GM19238 (cell line): ENCODE measurements at regions not wholly inside any gene's neighbourhood (a gene's known extent, or its start where the extent isn't known, plus 50 kb on each side); places are given as distances from the start of the nearest gene placed in this dataset.

Experiments used
- DNase-seq: peaks from one replicate; pipeline ENCODE4 v3.0.0; 2011; ENCODE audit warnings: low spot score; ENCODE audit not compliant: insufficient read length

DNA sequence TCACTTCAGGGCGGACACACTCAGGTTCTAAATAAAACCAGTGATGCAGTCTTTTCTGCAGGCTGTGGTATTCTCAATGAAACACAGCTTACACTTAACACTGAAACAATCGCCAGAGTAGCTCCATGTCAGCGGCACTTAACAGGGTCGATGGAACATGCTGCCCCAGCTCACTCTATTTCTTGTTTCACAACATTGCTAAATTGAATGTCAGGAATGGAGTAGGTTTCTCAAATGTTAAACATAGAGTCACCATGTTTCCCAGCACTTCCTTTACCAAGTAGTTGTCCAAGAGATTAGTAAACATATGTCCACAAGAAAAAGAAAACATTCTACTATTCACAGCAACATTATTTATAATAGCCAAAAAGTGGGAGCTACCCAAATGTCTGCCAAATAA, 306.9 kb downstream of the SLITRK6 start:
- DNase-seq: no peak

DNA sequence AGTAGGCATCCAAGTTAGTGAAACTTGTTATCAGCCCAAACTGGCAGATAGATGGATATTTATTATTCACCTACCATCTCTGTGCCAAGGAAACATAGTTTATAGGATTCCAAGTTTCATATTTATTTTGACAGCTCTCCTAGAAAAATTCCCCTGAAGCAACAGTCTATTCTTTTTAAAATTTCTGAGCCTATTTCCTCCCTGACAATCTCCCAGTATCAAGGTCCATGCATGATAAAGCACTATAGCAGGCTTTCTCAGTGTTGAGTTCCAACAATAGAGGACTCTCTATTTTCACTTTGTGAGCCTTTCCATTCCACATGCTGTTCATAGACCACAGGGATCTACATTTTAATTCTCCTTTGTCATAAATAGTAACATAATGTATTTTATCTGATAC, 312.6 kb downstream of the SLITRK6 start:
- DNase-seq: no peak

DNA sequence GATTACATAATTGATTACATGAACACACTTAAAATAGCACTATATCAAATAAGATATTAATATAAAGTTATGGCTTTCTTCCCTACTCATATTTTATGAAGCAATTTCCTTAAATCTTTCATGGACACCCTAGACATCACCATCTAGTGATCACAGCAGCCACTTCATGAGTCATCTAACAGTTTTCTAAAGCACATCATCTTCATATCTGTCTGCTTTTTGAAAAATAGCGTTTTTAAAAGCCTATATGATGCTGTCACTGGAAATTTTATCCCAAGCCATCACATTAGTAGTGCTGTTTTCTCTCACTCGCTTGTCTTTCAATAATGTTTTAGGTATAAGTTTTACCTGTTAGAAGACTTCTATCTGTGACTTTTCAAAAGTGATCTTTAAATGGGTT, 326.1 kb downstream of the SLITRK6 start:
- DNase-seq: no peak

DNA sequence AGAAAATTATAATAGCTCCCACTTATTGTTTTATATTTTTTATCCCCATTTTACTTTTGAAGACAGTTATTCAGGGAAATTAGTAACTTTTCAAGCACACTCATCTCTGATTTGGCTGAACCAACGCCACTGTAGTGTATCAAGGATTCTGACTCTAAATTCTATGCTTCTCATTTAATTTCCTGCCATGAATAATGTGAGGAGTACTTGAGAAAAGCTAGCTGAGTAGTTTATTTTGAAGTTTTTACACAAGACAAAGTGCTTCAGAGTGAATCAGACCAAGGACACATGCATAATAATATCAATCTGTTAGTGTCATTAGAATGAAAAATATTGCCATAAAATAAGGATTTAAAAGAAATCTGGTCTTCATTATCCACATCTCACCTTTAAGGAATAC, 329.9 kb downstream of the SLITRK6 start:
- DNase-seq: no peak

DNA sequence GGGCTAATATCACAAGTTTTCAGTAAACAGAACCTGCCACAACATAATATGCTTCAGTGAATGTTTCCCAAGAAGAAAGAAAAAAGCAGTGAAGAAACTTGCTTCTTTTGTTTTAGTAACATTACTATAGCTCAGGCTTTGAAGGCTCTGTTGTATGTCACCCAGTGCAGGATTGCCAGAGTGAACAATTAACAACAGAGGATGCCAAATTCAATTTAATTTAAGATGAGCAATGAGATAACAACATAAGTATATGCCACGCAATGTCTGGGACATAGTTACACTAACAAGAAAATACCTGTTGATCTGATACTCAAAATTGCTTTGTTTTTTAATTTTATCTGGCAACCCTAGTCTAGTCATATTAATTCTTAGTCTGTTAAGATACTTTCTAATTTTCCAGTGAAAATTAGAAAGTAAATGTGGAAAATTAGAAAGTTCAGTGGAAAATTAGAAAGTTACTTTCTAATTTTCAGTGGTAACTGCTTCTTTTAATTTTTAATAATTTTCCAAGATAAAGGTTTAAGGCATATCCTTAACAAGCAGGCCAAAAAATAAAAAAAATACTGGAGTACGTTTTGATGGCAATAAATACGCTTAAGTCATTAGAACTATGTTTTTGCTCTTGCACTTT, 336.3 kb downstream of the SLITRK6 start:
- DNase-seq: no peak

DNA sequence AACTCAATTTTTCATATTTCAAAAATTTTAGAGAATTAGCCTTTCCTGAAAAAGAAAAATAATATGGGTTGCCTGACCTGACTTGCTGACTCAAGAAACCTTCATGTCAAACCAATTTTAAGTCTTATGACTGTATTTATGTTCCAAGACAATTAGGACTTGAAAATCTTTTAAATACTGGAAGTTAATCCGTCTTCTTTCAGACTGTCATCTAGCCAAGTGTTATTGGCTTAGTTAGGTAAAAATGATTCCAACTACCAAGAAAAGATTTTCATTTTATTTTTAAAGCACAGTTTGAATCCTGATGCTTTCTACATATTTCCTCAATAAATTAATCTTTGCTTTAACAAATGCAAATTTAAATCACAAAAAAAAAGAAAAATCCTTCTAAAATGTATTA, 337.6 kb downstream of the SLITRK6 start:
- DNase-seq: no peak

DNA sequence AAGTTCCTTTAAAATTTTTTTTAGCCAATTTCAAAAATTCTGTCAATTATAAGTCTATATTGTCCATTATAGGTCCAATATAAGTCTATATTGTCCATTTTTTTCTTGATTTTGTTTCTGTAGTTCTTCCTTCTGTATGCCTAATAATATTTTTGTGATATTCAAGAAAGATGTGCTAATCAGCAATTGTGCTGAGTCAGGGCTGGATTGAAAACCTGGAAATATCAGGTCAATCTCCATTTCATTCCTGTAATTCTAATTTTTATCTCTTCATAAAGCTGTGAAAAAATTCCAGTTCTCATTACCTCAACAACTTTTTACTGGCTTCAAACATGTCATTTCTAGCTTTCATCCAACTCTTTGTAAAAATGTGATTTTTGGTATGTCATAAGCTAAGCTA, 353.7 kb downstream of the SLITRK6 start:
- no peak for DNase-seq

DNA sequence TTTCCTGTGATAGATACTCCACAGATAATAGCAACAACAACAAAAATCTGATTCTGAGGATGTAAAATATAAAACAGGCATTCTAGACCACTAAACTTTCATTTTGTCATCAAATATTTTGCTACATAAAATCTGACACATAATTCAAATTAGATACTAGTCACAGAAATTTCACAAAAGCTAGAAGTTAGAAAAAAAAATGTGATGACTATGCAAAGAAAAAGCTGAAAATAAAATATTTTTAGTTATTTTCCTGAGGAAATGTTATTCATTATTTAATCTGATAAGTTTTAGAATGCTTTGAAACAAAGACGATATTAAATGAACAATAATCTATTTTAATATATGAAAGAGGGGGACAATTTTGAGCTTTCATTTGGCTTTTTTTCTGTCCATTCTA, 357.2 kb downstream of the SLITRK6 start:
- DNase-seq: no peak

DNA sequence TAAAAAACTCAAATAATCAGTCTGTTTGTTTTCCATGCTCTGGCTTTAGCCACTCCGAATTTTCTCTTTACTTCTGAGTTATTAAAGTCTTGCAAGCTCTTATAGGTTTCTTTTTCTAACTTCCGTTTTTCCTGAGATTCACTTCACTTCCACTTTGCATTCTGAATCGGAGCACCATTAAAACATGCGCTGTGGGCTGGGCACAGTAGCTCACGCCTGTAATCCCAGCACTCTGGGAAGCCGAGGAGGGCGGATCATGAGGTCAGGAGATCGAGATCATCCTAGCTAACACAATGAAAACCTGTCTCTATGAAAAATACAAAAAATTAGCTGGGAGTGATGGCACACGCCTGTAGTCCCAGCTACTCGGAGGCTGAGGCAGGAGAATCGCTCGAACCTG, 357.9 kb downstream of the SLITRK6 start:
- DNase-seq: no peak

DNA sequence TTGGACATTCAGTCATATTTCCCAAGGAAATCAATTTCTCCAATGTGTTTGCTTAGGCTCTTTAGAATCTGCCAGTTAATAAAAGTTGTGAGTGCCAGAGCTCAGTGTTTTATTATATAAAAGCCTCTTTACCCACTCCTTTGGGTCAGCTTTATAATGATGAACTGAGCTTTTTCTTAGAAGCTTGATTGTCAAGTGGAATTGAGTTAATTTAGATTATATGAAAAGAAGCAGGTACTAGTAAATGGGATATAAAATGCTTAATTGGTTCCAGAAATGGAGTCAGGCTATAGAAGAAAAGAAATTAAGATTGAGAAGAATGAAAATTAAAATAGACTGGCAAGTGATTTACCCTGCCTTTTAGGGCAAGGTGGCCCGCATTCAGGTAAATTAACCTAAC, 363.2 kb downstream of the SLITRK6 start:
- DNase-seq: no peak

DNA sequence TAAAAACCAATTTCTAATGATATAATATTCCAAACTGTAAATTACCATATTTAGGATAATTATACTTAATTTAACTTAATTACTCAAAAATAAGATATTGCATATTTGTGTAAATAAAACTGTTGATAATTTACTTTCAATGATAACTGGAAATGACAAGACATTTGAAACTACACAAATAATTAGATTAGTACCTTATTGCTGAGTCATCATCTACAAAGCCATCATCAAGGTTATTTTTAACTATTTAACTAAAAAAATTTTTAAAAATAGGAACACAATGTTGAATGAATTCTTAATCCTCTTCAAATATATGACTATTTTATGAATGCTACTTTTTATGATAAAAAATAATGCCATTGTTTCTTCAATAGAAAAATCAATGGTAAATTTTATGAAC, 364.3 kb downstream of the SLITRK6 start:
- DNase-seq: no peak

DNA sequence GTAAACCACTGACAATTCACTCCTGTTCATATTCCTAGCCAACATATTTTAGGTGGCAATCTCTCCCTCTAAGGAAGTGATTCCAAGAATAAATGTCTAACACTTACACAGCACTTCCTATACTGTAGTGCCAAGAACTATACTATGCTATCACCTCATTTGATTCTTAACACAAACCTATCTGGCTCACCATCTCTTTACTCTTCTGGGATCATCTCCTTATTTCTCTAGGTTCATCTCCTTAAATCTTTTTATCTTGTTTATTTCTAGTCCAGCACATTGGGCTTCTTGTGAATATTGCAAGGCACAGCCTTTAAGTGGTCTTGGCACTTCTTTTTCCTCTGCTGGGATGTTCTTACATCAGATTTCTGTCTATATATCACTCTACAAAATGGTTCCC, 366.3 kb downstream of the SLITRK6 start:
- no peak for DNase-seq

DNA sequence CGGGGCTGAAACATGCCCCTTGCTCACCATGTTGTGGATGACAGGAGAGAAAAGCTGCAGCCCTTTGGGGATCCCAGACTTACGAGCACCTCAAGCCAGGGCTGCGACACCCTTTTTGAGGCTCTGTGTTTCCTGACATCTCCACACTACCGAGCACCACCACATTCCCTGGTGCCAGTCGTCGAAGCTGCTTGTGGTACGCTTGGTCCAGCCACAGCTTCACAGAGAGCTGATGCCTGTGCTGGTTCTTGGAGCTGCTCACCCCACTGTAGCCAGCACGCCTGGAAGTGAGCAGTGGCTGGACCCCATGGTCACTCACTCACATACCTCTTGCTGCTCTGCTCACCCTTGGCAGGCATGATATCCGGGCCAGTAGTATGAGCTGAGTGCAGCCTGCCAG, 367.5 kb downstream of the SLITRK6 start:
- no peak for DNase-seq

DNA sequence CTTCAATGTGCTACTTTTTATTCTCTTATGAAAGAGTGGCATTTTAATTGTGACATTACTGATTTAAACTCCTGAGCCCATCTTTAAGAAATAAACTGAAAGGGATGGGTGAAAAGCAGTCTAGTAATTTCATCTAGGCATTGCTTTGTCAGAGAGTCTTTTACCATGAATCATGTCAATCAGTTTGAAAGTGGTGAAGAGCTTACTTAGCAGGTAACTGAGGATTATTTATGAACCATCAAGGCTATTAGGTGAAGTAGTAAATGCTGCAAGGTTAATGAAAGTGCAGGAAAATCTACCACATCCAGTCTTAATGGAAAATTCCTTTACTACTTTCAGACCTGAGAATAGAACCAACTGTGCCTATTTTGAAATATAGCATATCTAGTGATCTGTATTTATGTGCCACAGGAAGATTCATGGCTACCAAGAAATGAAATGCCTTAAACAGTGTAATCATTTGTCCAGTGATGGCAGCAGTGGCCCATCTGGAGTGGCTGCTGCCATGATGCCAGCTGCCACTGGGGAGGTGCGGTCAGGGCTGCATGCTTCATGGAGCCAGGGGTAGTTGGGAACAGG, 368.9 kb downstream of the SLITRK6 start:
- no peak for DNase-seq

DNA sequence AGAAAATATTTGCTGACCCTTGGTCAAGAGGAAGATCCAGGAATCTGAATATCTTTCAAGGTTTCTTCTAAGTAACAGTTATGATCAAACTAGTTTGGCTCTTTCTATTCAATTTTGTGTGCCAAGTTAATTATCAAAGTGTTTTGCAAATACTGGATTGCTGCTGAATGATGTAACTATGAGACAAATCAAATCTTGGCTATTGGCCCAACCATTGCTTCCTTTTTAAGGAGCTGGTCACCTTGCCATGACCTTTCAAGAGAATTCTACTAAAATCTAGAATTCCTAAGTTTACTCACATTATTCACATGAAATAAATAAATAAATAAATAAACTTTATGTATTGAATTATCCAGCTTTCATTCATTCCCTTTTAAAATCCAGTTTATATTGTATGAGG, 371.8 kb downstream of the SLITRK6 start:
- no peak for DNase-seq

DNA sequence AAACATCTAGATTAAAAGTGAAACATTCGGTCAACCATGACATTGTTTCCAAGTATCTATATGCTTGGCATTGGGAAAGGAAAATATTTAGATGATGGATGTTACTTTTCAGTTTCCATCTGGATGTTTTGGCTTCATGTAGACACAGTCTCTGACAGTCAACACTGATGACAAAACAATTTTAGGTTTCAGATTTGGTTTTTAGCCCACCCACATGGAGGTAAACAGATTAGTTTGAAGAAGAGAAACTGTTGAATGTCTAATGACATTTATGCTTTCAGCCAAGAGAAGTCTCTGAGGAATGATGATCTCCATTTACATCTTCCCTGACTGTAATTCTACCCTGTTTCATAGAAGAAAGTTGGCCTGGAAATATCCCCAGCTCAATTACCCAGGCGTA, 379.1 kb downstream of the SLITRK6 start:
- DNase-seq: no peak

DNA sequence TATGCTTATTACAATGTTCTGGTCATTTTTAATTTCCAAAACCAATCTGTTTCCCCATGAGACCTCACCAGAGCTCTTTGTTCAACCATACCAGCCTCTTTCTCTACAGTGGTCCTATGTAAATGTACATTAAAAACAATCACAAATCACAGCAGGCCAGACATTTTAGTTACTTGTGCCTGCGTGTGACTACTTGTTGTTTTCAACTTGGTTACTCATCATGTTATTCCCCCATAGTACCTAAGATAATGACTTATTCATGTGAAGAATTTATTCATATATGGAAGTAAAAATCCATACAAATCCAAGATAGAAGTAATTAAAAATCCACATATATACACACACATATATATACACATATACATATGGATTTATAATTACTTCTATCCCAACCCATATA, 379.6 kb downstream of the SLITRK6 start:
- no peak for DNase-seq

DNA sequence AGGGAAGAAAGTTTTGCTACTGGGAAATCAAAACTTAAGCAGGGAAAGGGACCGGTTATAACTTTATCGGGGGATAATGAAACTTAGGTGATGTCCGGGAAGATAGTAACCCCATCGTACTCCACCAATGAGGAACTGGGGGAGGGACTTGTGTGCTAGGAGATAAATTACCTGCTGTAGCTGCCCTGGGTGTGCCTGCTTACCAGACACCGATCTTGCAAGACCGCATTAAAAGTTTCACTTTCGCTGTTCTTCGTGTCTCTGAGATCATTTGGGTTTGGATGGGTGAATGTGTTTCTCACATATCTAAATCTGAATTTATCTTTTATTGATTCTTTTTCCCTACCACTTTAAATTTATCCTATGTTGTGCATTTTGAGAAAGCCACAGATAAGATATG, 381.4 kb downstream of the SLITRK6 start:
- no peak for DNase-seq

DNA sequence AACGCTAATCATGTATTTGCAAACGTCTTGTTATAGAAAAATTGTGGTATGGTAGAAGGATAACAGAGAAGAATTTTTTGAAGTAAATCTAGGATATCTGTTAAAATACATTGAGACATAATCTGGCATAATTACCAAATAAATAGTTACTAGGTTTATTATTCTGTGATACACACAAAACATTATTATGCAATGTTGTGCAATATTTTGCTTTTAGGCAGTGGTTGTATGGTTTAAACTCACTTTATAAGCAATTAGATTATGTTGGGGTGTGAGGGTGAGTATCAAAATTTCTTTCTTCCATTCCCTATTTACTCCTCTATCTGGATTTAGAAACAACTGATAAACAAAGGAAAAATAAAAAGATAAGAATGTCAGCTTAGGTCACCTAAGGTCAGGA, 385.6 kb downstream of the SLITRK6 start:
- DNase-seq: no peak

DNA sequence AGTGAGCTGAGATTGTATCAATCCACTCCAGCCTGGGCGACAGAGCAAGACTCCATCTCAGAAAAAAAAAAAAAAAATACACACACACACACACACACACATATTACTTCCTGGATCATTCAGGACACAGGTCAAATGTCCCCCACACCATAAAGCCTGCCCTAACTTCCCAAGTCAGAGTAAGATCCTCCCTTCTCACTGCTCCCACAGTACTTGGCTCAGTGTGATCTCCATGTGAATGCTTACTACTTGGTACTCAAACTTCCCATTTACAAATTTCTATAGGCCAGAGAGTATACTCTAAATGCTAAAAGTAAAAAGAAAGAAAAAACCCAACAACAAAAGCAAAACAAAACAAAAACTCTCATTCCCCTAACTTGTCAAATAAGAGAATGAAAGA, 386.8 kb downstream of the SLITRK6 start:
- no peak for DNase-seq

DNA sequence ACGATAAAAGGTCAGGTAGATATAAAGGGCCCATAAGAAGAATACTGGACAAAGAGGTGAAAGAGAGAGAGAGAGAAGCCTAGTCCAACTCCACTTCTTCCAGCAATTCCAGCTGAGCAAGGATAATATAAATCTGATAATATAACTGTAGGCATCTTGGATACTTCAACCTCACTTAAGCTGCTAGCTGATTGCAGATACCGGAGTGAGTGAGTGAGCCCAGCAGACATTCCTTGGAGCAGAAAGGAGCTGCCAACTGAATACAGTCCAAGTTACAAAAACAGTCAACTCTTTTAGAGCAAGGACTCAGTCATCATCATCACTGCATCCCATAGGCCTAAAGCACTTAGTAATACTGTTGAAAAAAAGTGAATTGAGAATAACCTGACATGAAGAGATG, 387.6 kb downstream of the SLITRK6 start:
- no peak for DNase-seq

DNA sequence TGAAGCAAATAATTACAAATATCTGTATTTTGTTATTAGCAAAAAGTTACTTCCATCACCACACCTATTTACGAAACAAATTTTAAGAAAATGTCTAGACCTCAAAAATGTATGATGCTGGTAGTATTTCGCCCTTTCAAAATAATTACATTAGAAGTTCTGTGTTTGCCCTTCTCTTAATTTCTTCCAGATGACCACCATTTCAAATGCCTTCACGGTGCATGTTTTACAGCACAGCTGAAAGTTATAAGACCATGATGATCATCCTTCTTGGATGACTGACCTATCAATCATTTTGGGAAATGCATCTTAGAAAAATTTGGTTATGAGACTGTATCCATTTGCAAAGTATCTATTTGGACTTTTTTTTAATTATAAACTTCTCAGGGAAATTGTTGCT, 390.8 kb downstream of the SLITRK6 start:
- DNase-seq: no peak

DNA sequence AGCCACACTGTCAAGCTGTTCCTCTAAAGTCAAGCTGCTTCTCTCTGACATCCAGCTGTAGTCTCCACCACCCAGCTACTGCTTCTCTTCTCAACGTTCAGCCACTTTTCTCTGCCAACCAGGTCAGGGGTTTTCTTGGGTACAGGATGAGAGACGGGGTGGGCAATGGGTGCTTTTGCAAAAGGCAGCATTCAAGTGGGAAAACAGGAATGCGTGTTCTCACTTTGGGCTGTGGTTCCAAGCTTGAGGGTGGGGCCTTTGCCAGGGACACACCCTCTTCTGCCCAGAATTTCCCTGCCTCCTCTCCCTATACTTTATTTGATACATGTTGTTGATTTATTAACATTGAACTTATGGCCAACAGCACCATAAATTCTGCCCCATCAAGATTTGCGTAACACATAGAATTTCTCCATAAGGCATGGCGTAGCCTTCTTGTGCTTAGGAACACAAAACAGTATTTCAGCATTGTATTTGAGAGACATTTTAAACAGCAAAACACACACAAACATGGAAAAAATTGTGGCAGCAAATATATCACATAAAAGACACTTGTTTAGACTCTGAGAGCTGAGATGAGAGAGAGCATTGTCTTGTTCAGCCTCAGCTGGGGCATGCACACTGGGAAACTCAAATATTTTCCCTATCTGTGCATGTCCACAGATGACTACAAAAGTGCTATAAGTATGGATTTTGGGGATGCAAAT, 392.8 kb downstream of the SLITRK6 start:
- no peak for DNase-seq
